A673 (cell line): ENCODE measurements at regions not wholly inside any gene's neighbourhood (a gene's known extent, or its start where the extent isn't known, plus 50 kb on each side); places are given as distances from the start of the nearest gene placed in this dataset.

Experiments
- EZH2 ChIP-seq: fragments of 200-600 bp; sonication (generic); IDR thresholded peaks from 2 replicates; pipeline ENCODE4 v1.6.1; 2017; ENCODE audit warnings: borderline replicate concordance, low read depth, mild to moderate bottlenecking, mixed read lengths, antibody characterized with exemption, low read length; ENCODE audit not compliant: poor library complexity, severe bottlenecking
- TF ChIP-seq, protein P1 (sequence below): fragments of 300-800, 200-600 bp; sonication (generic); conservative IDR thresholded peaks from 2 replicates; pipeline ENCODE4 v1.5.1; 2017; ENCODE audit warnings: low read depth, mild to moderate bottlenecking, antibody characterized with exemption, low read length, moderate library complexity, mixed read lengths

GRCh38 chr3:105039004-105039403 is 327.7 kb upstream of the ALCAM start:
- TF ChIP-seq, protein P1, sequence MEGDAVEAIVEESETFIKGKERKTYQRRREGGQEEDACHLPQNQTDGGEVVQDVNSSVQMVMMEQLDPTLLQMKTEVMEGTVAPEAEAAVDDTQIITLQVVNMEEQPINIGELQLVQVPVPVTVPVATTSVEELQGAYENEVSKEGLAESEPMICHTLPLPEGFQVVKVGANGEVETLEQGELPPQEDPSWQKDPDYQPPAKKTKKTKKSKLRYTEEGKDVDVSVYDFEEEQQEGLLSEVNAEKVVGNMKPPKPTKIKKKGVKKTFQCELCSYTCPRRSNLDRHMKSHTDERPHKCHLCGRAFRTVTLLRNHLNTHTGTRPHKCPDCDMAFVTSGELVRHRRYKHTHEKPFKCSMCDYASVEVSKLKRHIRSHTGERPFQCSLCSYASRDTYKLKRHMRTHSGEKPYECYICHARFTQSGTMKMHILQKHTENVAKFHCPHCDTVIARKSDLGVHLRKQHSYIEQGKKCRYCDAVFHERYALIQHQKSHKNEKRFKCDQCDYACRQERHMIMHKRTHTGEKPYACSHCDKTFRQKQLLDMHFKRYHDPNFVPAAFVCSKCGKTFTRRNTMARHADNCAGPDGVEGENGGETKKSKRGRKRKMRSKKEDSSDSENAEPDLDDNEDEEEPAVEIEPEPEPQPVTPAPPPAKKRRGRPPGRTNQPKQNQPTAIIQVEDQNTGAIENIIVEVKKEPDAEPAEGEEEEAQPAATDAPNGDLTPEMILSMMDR, result no peak
- TF ChIP-seq EZH2, result no peak
